ENCODE measurements at regions not wholly inside any gene's neighbourhood (a gene's known extent, or its start where the extent isn't known, plus 50 kb on each side); places are given as distances from the start of the nearest gene placed in this dataset.

DNA sequence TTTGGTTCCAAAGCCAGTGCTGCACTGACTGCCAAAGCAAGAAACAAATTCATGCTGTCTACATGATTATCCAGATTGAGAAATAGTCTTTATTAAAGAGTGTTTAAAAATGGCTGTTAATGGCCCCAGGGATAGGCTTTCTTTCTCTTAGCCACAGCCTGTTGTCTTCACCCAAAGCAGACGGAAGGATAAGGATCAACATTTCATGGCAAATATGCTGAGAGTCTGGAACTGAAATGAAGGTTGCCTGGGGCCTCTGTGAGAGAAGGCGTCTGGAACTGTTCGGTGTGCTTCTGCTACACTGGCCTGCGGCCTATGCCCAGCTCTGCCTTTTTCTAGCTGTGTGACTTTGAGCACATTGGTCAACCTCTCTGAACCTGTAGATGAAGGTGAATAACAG, 373.0 kb upstream of the ZFP64 start:
- H3K4me1 Mint-ChIP-seq (ENCODE audit: unreplicated experiment), result peaks cover 9% of the 10 kb centered on the region
- peaks cover 6% of the 10 kb centered on the region for H3K9me3 Mint-ChIP-seq
- no peak for DNase-seq (ENCODE audit: extremely low spot score, unreplicated experiment)
- TF ChIP-seq, protein P1, sequence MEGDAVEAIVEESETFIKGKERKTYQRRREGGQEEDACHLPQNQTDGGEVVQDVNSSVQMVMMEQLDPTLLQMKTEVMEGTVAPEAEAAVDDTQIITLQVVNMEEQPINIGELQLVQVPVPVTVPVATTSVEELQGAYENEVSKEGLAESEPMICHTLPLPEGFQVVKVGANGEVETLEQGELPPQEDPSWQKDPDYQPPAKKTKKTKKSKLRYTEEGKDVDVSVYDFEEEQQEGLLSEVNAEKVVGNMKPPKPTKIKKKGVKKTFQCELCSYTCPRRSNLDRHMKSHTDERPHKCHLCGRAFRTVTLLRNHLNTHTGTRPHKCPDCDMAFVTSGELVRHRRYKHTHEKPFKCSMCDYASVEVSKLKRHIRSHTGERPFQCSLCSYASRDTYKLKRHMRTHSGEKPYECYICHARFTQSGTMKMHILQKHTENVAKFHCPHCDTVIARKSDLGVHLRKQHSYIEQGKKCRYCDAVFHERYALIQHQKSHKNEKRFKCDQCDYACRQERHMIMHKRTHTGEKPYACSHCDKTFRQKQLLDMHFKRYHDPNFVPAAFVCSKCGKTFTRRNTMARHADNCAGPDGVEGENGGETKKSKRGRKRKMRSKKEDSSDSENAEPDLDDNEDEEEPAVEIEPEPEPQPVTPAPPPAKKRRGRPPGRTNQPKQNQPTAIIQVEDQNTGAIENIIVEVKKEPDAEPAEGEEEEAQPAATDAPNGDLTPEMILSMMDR (conservative IDR thresholded peaks at IDR 0.05), result no peak
- H3K36me3 Mint-ChIP-seq, result no peaks in the 10 kb centered on the region
- H3K4me3 Mint-ChIP-seq, result no peak overlapping the region
- peaks cover 3% of the 10 kb centered on the region for H3K27me3 Mint-ChIP-seq
- no peak overlapping the region for H3K27ac Mint-ChIP-seq

DNA sequence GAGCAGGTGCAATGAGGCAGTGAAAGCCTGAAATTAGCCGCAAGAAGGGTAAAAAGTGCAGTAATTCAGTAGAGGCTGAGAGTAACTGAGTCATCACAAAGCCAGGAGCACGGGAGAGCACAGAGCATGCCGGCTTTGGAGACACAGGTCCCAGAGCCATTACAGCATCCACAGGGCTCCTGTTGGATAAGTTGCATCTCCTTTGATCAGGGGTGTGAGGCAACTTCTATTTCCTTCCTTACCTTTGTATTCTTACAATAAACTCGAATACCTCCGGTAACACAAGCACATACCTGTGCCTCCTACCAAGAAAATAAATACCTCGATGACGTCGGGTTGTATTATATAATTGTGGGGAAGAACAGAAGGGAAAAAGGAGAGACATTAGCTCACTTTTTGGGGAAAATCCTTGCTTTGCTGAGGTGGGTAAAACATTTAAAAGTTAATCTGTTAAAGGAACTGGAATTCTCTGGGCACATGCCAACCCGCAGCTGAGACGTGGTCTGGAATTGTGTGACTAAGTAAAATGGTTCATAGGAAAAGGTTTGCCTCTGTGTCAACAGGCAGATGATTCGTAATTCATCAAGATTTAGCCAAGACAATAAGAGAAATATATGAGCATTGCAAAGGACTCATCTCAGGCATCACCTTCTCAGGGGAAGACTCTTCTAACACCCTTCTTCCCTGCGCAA, 360.7 kb upstream of the ZFP64 start:
- Mint-ChIP-seq H3K9me3 (peaks cover 3% of the 10 kb centered on the region), H3K27ac (no peak overlapping the region), H3K27me3 (peaks cover 17% of the 10 kb centered on the region), H3K4me3 (no peak overlapping the region), H3K4me1 (ENCODE audit: unreplicated experiment) (no peaks in the 10 kb centered on the region), H3K36me3 (no peaks in the 10 kb centered on the region)
- TF ChIP-seq, protein P1 (conservative IDR thresholded peaks at IDR 0.05), result no peak
- no peak for DNase-seq (ENCODE audit: extremely low spot score, unreplicated experiment)

DNA sequence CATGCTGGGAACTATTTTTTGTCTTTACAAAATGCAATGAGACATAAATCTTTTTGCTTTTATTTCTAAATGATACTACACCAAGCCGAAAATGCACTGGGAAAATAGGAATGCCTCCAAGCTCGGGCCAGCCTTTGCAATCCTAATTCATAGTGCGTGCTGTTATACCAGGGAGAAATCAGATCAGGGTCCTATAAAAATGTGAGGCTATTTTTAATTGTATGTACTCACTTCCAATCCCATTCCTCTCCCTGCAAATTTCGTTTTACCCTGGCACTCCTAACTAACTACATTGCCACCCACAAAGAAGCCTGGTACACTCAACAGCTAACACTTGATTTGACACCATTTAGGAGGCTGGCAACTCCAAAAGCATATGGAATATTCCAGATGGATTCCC, 350.6 kb upstream of the ZFP64 start:
- no peak overlapping the region for H3K4me3 Mint-ChIP-seq
- TF ChIP-seq, protein P1 (conservative IDR thresholded peaks at IDR 0.05), result no peak

DNA sequence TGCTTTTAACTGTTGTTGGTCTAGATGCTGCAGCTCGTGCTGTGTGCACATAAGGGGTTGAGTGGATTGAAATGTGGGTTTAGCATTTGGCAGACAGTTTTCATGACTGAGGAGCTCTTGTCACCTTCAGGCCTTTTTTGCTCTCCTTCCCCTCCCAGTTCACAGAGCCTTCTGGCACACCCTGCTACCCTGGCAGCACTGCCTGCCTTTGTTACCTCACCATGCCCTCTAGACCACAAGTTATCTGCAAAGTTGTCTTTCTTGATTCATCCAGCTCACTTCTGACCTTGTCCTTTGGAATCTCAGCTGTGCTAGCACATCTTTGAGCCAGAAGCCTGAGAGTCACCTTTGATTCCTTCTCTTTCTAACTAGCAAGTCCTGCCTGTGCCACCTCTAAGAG, 348.9 kb upstream of the ZFP64 start:
- no peak overlapping the region for H3K27ac Mint-ChIP-seq
- H3K9me3 Mint-ChIP-seq, result peaks cover 7% of the 10 kb centered on the region
- no peaks in the 10 kb centered on the region for H3K4me1 Mint-ChIP-seq (ENCODE audit: unreplicated experiment)
- no peak for DNase-seq (ENCODE audit: extremely low spot score, unreplicated experiment)
- TF ChIP-seq, protein P1 (conservative IDR thresholded peaks at IDR 0.05), result no peak
- no peaks in the 10 kb centered on the region for H3K36me3 Mint-ChIP-seq
- H3K4me3 Mint-ChIP-seq, result no peak overlapping the region
- H3K27me3 Mint-ChIP-seq, result peaks cover 3% of the 10 kb centered on the region

More for the DNA sequence above, 350.6 kb upstream of the ZFP64 start:
- H3K9me3 Mint-ChIP-seq, result peaks cover 7% of the 10 kb centered on the region
- DNase-seq (ENCODE audit: extremely low spot score, unreplicated experiment), result no peak
- peaks cover 8% of the 10 kb centered on the region for H3K27me3 Mint-ChIP-seq
- H3K36me3 Mint-ChIP-seq, result no peaks in the 10 kb centered on the region
- no peaks in the 10 kb centered on the region for H3K4me1 Mint-ChIP-seq (ENCODE audit: unreplicated experiment)
- H3K27ac Mint-ChIP-seq, result no peak overlapping the region

DNA sequence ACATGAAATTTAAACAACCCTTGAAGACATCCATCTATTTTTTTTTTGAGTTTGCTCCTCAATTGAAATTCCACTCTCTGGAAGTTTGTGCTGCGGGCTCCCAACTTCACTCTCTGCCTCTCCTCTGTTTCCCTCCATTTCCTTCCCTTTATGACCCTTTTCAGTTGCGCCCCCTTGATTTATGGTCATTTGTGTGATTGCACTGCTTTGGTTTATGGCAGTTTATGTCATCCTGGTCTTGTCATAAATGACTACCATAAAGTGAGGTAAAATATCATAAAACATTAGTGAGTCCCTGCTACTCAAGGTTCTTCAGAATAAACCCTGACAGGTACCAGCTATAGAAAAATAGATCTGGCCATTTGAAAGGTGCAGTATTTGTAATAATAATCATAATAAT, 348.3 kb upstream of the ZFP64 start:
- Mint-ChIP-seq H3K9me3 (peaks cover 7% of the 10 kb centered on the region), H3K36me3 (no peaks in the 10 kb centered on the region), H3K4me1 (ENCODE audit: unreplicated experiment) (no peaks in the 10 kb centered on the region), H3K27me3 (peaks cover 3% of the 10 kb centered on the region), H3K4me3 (no peak overlapping the region), H3K27ac (no peak overlapping the region)
- no peak for DNase-seq (ENCODE audit: extremely low spot score, unreplicated experiment)
- TF ChIP-seq, protein P1 (conservative IDR thresholded peaks at IDR 0.05), result no peak

All from type B pancreatic cell (in vitro differentiated cells).